Activated CD4-positive, alpha-beta T cell treated with anti-CD3 and anti-CD28 coated beads for 36 hours (primary cell): ENCODE measurements at regions not wholly inside any gene's neighbourhood (a gene's known extent, or its start where the extent isn't known, plus 50 kb on each side); places are given as distances from the start of the nearest gene placed in this dataset.

ENCODE experiments used
- ATAC-seq: fragments of 200-7000 bp; cut with Tn5 transposase; one replicate; pipeline ENCODE4 v1.10.0; 2021; ENCODE audit warnings: mild to moderate bottlenecking, moderate library complexity
- CTCF ChIA-PET: fragments of 350-600 bp; sonication (Branson Sonifier 250); formaldehyde crosslinking; loops from one replicate; lab custom pipeline; 2021; ENCODE audit warnings: antibody characterized with exemption; lab: Charles Lee
- POLR2A ChIA-PET: fragments of 350-600 bp; sonication (Branson Sonifier 250); formaldehyde crosslinking; loops from one replicate; lab custom pipeline; 2021; ENCODE audit warnings: antibody characterized with exemption, inconsistent platforms; lab: Charles Lee
- DNase-seq: peaks from one replicate; pipeline ENCODE4 v3.0.0-alpha.2; 2020
- H3K27ac Mint-ChIP-seq: one replicate; pipeline ENCODE4 v1.8.0; 2021; ENCODE audit warnings: mixed read lengths
- H3K27me3 Mint-ChIP-seq: one replicate; pipeline ENCODE4 v1.8.0; 2021; ENCODE audit warnings: mixed read lengths
- H3K36me3 Mint-ChIP-seq: one replicate; pipeline ENCODE4 v1.8.0; 2021; ENCODE audit warnings: low read depth, mixed read lengths
- H3K4me1 Mint-ChIP-seq: one replicate; pipeline ENCODE4 v1.8.0; 2021; ENCODE audit warnings: mixed read lengths
- H3K4me3 Mint-ChIP-seq: one replicate; pipeline ENCODE4 v1.8.0; 2021; ENCODE audit warnings: mild to moderate bottlenecking, moderate library complexity, mixed read lengths
- H3K9me3 Mint-ChIP-seq: one replicate; pipeline ENCODE4 v1.8.0; 2021; ENCODE audit warnings: low read depth, mixed read lengths
- intact Hi-C, 2 experiments: fragments of 100-400 bp; cut with DNase I in 1 of 2; cut with micrococcal nuclease in 1 of 2; formaldehyde crosslinking; loops; one replicate each; pipeline versions ENCODE4 v1.14.2 to v1.15.1; 2022 to 2024; cut with DNase I, micrococcal nuclease

DNA sequence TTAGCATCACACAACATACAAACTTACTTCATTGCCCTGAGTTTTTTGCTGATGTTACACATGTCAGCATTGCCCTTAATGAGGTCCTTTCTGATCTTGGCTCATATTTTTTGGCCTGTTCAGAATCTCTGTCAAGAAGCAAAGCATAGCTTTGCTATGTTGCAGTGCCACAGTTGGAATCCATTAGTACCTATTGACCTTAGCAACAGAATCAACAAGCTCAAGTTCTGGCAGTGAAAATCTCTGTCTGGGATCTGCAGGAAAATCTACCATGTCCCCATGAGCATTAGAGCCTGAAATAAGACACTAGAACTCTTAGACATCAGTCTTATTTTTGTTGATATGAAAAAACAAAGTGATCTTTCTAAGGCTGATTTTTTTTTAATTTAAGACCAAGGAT lies 105.6 kb upstream of the FHL2 start:
- Mint-ChIP-seq H3K36me3 (no peaks in the 10 kb centered on the region), H3K4me1 (no peaks in the 10 kb centered on the region), H3K27ac (no peak overlapping the region), H3K4me3 (no peak overlapping the region), H3K9me3 (peaks cover 3% of the 10 kb centered on the region), H3K27me3 (peaks cover 2% of the 10 kb centered on the region)
- ATAC-seq (no peak), DNase-seq (no peak)
- ChIA-PET CTCF (interaction anchor here (1.2 to 1.8 kb wide), 4 partner anchors 16 to 66 kb away, joined by 3 to 5 read pairs (median 4); no protein-coding TSS in a partner anchor), POLR2A (no interaction called here)
- intact Hi-C loops = no loop called here

DNA sequence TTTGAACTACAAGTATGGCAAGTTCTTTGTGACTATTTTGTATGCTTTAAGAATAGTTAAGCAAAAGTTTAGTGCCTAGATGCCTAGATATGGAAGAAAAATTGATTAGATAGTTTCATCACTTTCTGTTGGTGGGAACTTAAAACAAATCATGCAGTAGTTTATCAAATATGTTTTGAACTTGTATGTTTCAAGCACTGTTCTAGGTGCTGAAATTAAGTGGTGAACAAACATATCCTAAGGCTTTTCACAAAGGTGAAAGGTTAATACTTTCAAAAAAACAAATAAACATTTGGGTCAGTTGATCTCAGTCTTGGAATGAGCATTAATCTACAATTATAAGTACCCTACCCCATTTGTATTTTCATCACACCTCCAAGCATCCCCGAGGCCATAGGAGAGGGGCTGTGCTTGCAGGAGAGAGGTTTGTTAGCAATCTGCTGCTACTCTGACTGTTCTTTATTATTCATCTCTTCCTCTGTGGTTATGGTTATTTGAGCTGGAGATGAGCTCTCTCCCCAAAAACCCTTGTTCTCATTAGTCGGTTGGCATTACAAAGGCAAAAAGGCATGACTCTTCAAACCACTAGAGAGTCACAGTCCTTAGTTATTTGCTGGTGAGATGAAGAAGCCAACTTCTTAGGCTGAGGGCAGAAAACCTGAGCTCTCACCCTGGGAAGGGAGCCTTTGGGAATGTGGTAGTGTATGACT lies 103.9 kb upstream of the FHL2 start:
- no peak for DNase-seq
- POLR2A ChIA-PET = interaction anchor here (0.6 kb wide), 1 partner anchor 246 kb away, joined by 3 read pairs; no protein-coding TSS in a partner anchor
- H3K9me3 Mint-ChIP-seq = peaks cover 3% of the 10 kb centered on the region
- intact Hi-C loops = no loop called here
- no peaks in the 10 kb centered on the region for H3K4me1 Mint-ChIP-seq
- H3K27ac Mint-ChIP-seq = no peak overlapping the region
- peaks cover 2% of the 10 kb centered on the region for H3K27me3 Mint-ChIP-seq
- CTCF ChIA-PET = no interaction called here
- H3K4me3 Mint-ChIP-seq = no peak overlapping the region
- no peaks in the 10 kb centered on the region for H3K36me3 Mint-ChIP-seq
- ATAC-seq = no peak

DNA sequence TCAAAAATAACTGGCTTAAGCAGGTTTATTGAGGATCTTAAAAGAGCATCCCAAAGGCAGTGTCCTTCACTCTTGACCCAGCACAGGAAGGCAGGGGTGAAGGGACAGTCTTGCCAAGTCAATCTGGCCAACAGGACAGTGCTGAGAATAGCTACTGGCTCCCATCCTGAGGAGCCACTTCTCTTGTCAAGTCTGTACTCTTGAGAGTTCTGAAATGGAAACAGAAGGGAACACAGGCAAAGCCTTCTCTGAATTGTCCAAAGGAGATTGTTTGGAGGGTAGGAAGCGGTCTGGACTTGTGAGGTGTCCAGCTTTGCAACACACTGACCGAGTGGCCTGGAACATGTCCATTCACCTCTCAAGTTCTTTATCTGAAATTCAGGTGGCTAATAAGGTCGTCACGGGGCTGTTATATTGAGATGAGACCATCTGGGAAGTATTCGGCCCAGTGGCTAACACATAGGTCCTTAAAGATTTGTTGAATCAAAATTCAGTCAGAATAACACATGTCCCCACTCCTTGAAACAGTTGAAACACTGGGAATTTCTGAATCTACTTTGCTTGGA lies 99.5 kb upstream of the FHL2 start:
- no peak overlapping the region for H3K27ac Mint-ChIP-seq
- no peaks in the 10 kb centered on the region for H3K4me1 Mint-ChIP-seq
- ATAC-seq (no peak), DNase-seq (no peak)
- peaks cover 2% of the 10 kb centered on the region for H3K27me3 Mint-ChIP-seq
- intact Hi-C loops = no loop called here
- POLR2A ChIA-PET = no interaction called here
- CTCF ChIA-PET = no interaction called here
- no peaks in the 10 kb centered on the region for H3K36me3 Mint-ChIP-seq
- no peak overlapping the region for H3K4me3 Mint-ChIP-seq
- H3K9me3 Mint-ChIP-seq = peaks cover 4% of the 10 kb centered on the region

DNA sequence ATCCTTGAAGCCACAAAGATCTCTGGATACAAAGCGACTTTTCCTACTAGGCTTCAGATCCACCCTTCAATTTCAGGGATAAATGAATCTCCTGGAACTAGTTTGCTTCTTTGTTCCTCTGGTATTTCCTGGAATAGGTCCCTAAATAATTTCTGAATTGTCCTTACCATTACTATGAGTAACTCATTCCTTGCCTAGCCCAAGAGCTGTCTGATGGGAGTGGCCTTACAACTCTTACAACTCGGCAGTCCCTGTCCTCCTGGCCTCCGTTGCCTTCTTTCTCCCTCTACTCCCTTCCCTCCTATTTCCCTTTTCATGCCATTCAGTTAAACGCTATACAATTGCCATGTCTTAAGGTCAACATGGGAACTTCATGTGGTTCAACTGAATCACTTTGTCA lies 98.2 kb upstream of the FHL2 start:
- no peaks in the 10 kb centered on the region for H3K4me1 Mint-ChIP-seq
- DNase-seq (no peak), ATAC-seq (no peak)
- CTCF ChIA-PET = interaction anchor here (0.6 kb wide), 1 partner anchor 49 kb away, joined by 3 read pairs; no protein-coding TSS in a partner anchor
- no peak overlapping the region for H3K4me3 Mint-ChIP-seq
- H3K27me3 Mint-ChIP-seq = peaks cover 2% of the 10 kb centered on the region
- no peak overlapping the region for H3K27ac Mint-ChIP-seq
- H3K9me3 Mint-ChIP-seq = peaks cover 8% of the 10 kb centered on the region
- intact Hi-C loops = no loop called here
- no peaks in the 10 kb centered on the region for H3K36me3 Mint-ChIP-seq
- POLR2A ChIA-PET = no interaction called here

DNA sequence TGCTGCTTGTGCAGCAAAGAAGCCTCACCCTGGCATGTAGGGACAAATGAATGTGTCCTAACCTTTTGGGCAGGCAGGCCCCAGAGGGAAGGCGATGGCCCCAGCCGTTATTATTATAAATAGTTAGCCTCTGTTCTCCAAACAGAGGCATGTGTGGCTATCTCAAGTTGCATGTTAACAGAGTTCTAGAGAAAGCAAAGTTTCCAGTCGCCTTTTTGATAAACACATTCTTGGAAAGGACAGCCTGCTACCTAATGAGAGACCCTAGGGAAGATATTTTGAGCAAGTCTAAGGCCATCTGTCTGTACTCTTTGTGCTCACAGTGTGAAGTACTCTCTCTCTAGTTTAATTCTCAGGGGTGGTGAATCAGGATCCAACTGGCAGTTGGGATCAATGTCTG lies 97.4 kb upstream of the FHL2 start:
- H3K27ac Mint-ChIP-seq = no peak overlapping the region
- ATAC-seq (no peak), DNase-seq (no peak)
- H3K4me1 Mint-ChIP-seq = no peaks in the 10 kb centered on the region
- H3K27me3 Mint-ChIP-seq = peaks cover 2% of the 10 kb centered on the region
- H3K36me3 Mint-ChIP-seq = no peaks in the 10 kb centered on the region
- peaks cover 8% of the 10 kb centered on the region for H3K9me3 Mint-ChIP-seq
- POLR2A ChIA-PET = no interaction called here
- CTCF ChIA-PET = no interaction called here
- intact Hi-C loops = no loop called here
- no peak overlapping the region for H3K4me3 Mint-ChIP-seq

DNA sequence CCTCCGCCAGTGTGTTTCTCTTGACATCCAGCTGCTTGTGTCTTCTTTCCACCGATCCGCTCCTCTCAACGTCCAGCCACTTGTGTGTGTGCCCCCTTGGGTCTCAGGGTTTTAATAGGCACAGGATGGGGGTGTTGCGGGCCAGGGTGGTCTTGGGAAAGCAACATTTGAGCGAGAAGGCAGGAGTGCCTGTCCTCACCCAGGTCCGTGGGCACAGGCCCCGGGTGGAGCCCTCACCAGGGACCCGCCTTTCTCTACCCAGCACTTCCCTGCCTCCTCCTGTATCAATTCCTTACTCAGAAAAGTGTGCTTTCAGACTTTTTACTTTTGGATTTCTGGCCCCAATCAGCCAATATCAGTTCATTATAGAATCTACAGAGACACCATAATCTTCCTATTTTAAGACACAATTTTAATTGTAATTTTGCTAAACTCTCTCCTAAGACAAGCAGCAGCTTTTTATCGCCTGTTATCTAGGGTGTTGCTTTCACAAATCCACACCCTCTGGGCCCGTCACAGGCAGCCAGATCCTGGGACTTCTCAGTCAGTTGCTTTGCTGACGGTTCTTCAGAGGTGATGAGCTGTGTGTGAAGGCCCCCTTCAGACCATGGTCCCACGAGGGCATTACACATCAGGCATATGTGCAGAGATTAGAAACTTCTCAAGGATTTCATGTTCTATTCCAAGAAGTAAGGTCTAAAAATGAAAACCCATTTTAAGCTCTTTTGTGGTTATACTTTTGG lies 96.0 kb upstream of the FHL2 start:
- POLR2A ChIA-PET = no interaction called here
- Mint-ChIP-seq H3K36me3 (no peaks in the 10 kb centered on the region), H3K4me3 (no peak overlapping the region), H3K9me3 (peaks cover 5% of the 10 kb centered on the region), H3K4me1 (no peaks in the 10 kb centered on the region), H3K27ac (no peak overlapping the region), H3K27me3 (no peaks in the 10 kb centered on the region)
- intact Hi-C loops = no loop called here
- CTCF ChIA-PET = no interaction called here
- ATAC-seq (no peak), DNase-seq (no peak)

DNA sequence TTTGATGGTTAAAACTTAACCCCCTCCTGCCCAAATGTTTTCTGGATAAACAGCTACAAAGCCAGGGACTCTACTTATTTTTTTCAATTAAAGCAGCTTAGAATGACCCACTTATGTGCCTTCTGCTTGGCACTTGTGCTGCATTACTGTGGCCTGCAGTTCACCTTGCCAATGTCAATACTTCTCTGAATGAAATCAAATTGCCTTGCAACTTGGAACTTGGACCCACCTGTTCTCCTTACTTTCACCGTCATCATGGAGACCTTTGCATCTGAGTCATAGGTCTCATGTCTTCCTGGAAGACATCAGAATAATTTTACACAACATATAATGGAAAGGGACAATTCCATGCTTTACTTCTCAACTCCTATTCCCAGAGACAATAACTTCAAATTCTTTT lies 92.1 kb upstream of the FHL2 start:
- Mint-ChIP-seq H3K4me1 (no peaks in the 10 kb centered on the region), H3K9me3 (peaks cover 5% of the 10 kb centered on the region), H3K4me3 (no peak overlapping the region), H3K36me3 (no peaks in the 10 kb centered on the region), H3K27ac (no peak overlapping the region), H3K27me3 (no peaks in the 10 kb centered on the region)
- POLR2A ChIA-PET = no interaction called here
- no peak for ATAC-seq
- DNase-seq = no peak
- intact Hi-C loops = no loop called here
- CTCF ChIA-PET = interaction anchor here (0.7 to 2.6 kb wide), 2 partner anchors 30 to 53 kb away, joined by 3 to 7 read pairs; no protein-coding TSS in a partner anchor

DNA sequence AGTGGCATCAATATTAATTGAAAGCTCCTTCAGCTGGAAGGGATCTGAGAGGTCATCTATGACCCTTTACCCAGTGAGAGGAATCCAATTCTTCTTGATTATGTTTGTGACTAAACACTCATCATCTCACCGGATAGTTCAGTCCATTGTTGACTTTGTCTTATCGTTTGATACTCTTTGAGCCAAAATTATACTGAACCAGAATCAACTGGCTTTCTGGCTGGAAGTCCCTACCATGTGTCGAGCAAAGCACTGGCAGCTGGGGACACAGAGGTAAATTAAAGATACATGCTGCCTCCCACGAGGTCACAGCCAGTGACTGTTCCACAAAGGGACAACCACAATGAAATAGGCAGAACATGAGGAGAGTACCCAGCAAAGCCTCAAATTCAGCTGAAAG lies 91.4 kb upstream of the FHL2 start:
- DNase-seq (no peak), ATAC-seq (no peak)
- ChIA-PET POLR2A (no interaction called here), CTCF (interaction anchor here (2.6 kb wide), 1 partner anchor 31 kb away, joined by 7 read pairs; no protein-coding TSS in a partner anchor)
- Mint-ChIP-seq H3K27ac (no peak overlapping the region), H3K36me3 (no peaks in the 10 kb centered on the region), H3K27me3 (no peaks in the 10 kb centered on the region), H3K4me1 (no peaks in the 10 kb centered on the region), H3K9me3 (peaks cover 5% of the 10 kb centered on the region), H3K4me3 (no peak overlapping the region)
- intact Hi-C loops = no loop called here

DNA sequence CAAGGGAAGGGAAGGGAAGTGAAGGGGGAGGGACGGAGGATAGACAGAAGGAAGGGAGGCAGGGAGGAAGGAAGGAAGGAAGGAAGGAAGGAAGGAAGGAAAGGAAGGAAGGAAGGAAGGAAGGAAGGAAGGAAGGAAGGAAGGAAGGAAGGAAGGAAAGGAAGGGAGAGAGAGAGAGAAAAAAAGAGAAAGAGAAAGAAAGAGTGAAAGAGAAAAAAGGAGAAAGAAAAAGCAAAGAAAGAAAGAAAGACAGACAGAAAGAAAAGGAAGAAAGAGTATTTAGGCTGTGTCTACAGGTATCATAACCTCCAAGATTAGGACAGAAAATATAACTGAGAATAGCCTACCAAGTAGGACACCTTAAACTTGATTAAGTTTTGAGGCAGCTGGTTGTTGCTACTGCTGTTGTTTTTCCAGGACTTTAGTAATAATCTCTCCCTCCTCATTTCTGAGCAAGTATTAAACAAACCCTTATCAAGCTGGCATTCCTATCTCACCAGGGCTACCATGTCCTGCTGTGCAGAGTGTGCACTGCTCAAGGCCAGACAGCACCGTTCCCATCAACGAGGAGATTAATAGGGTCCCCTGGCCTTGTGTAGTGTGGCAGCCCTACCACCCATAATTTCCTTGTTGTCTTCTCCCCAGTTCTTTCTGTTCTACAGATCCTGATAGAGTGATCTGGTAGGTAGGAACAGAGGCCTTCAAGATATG lies 90.5 kb upstream of the FHL2 start:
- Mint-ChIP-seq H3K27ac (no peak overlapping the region), H3K36me3 (no peaks in the 10 kb centered on the region), H3K9me3 (peaks cover 5% of the 10 kb centered on the region), H3K4me1 (no peaks in the 10 kb centered on the region), H3K4me3 (no peak overlapping the region), H3K27me3 (no peaks in the 10 kb centered on the region)
- POLR2A ChIA-PET = no interaction called here
- CTCF ChIA-PET = no interaction called here
- ATAC-seq = no peak
- DNase-seq = no peak
- intact Hi-C loops = no loop called here

DNA sequence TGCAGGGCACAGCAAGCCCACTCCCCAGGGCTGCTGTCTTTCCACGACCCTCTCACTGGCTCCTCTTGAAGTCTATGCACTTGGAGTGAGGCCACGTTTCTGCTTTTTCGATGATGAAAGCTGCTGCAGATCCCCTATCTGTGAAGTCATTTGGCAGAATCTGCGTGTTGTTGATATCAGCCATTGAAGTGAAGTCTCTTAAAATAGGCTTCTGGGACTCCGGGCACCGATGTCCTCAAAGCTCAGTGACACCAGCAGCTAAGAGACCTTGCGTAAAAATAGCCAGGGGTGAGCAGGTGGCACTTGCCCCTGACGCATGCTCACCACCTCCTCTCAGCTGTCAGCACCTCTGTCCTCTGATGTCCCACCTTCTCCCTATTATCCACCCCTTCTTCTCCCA lies 89.4 kb upstream of the FHL2 start:
- no peaks in the 10 kb centered on the region for H3K4me1 Mint-ChIP-seq
- H3K36me3 Mint-ChIP-seq = no peaks in the 10 kb centered on the region
- no peaks in the 10 kb centered on the region for H3K27me3 Mint-ChIP-seq
- no peak overlapping the region for H3K27ac Mint-ChIP-seq
- peaks cover 4% of the 10 kb centered on the region for H3K9me3 Mint-ChIP-seq
- no peak overlapping the region for H3K4me3 Mint-ChIP-seq
- DNase-seq (no peak), ATAC-seq (no peak)
- intact Hi-C loops = no loop called here
- POLR2A ChIA-PET = no interaction called here
- CTCF ChIA-PET = no interaction called here

DNA sequence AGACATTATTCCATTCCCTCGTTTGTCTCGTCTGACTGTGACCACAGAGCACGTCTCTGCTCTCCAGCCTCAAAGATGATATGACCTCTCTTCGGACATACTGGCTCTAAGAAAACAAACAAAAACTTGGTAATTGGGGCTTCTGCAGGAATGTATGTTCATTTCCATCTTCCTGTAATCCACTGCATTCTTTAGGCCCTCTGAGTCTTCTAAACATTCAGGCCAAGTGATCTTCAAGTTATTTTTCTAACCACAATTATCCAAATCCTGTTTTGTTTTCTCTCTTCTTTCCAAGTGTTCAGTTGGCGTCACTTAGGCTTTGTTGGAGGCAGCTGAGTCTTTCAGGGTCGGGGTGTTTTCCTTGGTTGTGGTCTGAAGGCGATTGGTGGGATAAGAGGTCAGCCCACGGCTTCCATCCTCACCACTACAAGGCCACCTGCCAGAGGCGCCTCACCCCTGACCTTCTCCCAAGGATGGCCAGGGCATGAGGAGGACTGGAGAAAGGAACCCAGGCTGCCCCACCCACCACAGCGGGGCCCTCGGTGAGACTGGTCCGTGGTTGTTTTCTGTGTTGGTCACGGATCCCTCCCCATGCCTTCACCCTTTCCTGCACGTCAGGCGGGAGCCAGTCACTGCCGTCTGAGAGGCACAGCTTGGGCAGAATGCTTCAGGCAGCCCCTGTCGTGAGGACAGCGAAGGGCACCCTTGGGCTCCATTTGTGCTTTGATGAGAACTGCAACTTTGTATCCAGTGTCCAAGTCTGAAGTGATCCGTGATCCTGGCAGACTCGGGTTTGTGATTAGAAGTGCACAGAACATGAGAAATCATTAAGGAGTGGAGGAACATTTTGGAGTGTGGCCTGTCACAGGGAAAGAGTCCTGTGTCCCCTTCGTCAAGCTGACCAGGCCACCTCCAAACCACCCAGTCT lies 88.6 kb upstream of the FHL2 start:
- no peak overlapping the region for H3K4me3 Mint-ChIP-seq
- POLR2A ChIA-PET = no interaction called here
- H3K36me3 Mint-ChIP-seq = no peaks in the 10 kb centered on the region
- no peaks in the 10 kb centered on the region for H3K4me1 Mint-ChIP-seq
- CTCF ChIA-PET = no interaction called here
- DNase-seq = no peak
- H3K27me3 Mint-ChIP-seq = no peaks in the 10 kb centered on the region
- no peak overlapping the region for H3K27ac Mint-ChIP-seq
- ATAC-seq = no peak
- no peaks in the 10 kb centered on the region for H3K9me3 Mint-ChIP-seq
- intact Hi-C loops = no loop called here
